GM06990 (cell line): ENCODE measurements at regions not wholly inside any gene's neighbourhood (a gene's known extent, or its start where the extent isn't known, plus 50 kb on each side); places are given as distances from the start of the nearest gene placed in this dataset.

Source experiments
- DNase-seq: peaks from one replicate; pipeline ENCODE4 v3.0.0-alpha.2; 2011; ENCODE audit not compliant: insufficient read length; ENCODE audit errors: extremely low read depth
- H3K27me3 ChIP-seq: replicated peaks from 2 replicates; pipeline ENCODE4 v1.6.0; 2011; ENCODE audit warnings: low read length; ENCODE audit not compliant: control insufficient read depth, insufficient read depth
- H3K36me3 ChIP-seq: 2 replicates; pipeline ENCODE4 v1.5.1; 2011; ENCODE audit warnings: low read length; ENCODE audit not compliant: control insufficient read depth, insufficient read depth
- H3K4me3 ChIP-seq: replicated peaks from 2 replicates; pipeline ENCODE4 v1.5.1; 2011; ENCODE audit warnings: low read depth, mild to moderate bottlenecking, control low read depth, low read length
- CTCF ChIP-seq: IDR thresholded peaks from 2 replicates; pipeline ENCODE4 v1.5.1; 2011; ENCODE audit warnings: low read length, control low read depth, mild to moderate bottlenecking, inconsistent platforms; ENCODE audit not compliant: insufficient read depth, poor library complexity, severe bottlenecking

GRCh38 chr3:59290358-59290757, 240.5 kb upstream of the CFAP20DC start:
- DNase-seq: no peak
- H3K4me3 ChIP-seq: no peak overlapping the region
- H3K36me3 ChIP-seq: no peaks in the 10 kb centered on the region
- no peak for TF ChIP-seq CTCF
- H3K27me3 ChIP-seq: no peaks in the 10 kb centered on the region

- Histone ChIP-seq H3K27me3 (no peaks in the 10 kb centered on the region), H3K4me3 (no peak overlapping the region), H3K36me3 (no peaks in the 10 kb centered on the region)
- TF ChIP-seq CTCF: no peak
- DNase-seq: no peak
These were observed 240.0 kb upstream of the CFAP20DC start for GRCh38 chr3:59289831-59290230.

- H3K4me3 ChIP-seq: no peak overlapping the region
- TF ChIP-seq CTCF: no peak
- no peaks in the 10 kb centered on the region for H3K27me3 ChIP-seq
- DNase-seq: no peak
- no peaks in the 10 kb centered on the region for H3K36me3 ChIP-seq
These were observed 239.1 kb upstream of the CFAP20DC start for GRCh38 chr3:59288951-59289350.

GRCh38 chr3:59286791-59287531, 237.1 kb upstream of the CFAP20DC start:
- no peak for TF ChIP-seq CTCF
- no peak for DNase-seq
- peaks cover 4% of the 10 kb centered on the region for H3K27me3 ChIP-seq

GRCh38 chr3:59285560-59285959, 235.7 kb upstream of the CFAP20DC start:
- H3K36me3 ChIP-seq: no peaks in the 10 kb centered on the region
- DNase-seq: no peak
- peaks cover 4% of the 10 kb centered on the region for H3K27me3 ChIP-seq
- TF ChIP-seq CTCF: no peak
- no peak overlapping the region for H3K4me3 ChIP-seq

More at GRCh38 chr3:59286791-59287531, 237.1 kb upstream of the CFAP20DC start:
- H3K36me3 ChIP-seq: no peaks in the 10 kb centered on the region
- no peak overlapping the region for H3K4me3 ChIP-seq
